ENCODE measurements at regions not wholly inside any gene's neighbourhood (a gene's known extent, or its start where the extent isn't known, plus 50 kb on each side); places are given as distances from the start of the nearest gene placed in this dataset.

- H3K4me3 ChIP-seq (ENCODE audit: control insufficient read depth, low read depth, low read length): no peak overlapping the region
- TF ChIP-seq CTCF (conservative IDR thresholded peaks at IDR 0.05; ENCODE audit: control insufficient read depth, insufficient read depth, low read depth, low read length): no peak
- peak; percentile 67 for DNase-seq (ENCODE audit: low read depth)
Observed at GRCh38 chr3:117660941-117661817, 951.6 kb downstream of the TUSC7 start.

- no peak for TF ChIP-seq CTCF (conservative IDR thresholded peaks at IDR 0.05; ENCODE audit: control insufficient read depth, insufficient read depth, low read depth, low read length)
- H3K4me3 ChIP-seq (ENCODE audit: control insufficient read depth, low read depth, low read length): no peak overlapping the region
- no peak for DNase-seq (ENCODE audit: low read depth)
Observed at GRCh38 chr3:117661818-117662095, 952.2 kb downstream of the TUSC7 start.

- DNase-seq (ENCODE audit: low read depth): no peak
- no peak overlapping the region for H3K4me3 ChIP-seq (ENCODE audit: control insufficient read depth, low read depth, low read length)
- TF ChIP-seq CTCF (conservative IDR thresholded peaks at IDR 0.05; ENCODE audit: control insufficient read depth, insufficient read depth, low read depth, low read length): no peak
Observed at GRCh38 chr3:117665296-117665695, 955.7 kb downstream of the TUSC7 start.

- TF ChIP-seq CTCF (conservative IDR thresholded peaks at IDR 0.05; ENCODE audit: control insufficient read depth, insufficient read depth, low read depth, low read length): no peak
Observed at GRCh38 chr3:117666325-117666724, 956.7 kb downstream of the TUSC7 start.

GRCh38 chr3:117666812-117667211, 957.2 kb downstream of the TUSC7 start:
- no peak overlapping the region for H3K4me3 ChIP-seq (ENCODE audit: control insufficient read depth, low read depth, low read length)
- no peak for DNase-seq (ENCODE audit: low read depth)
- no peak for TF ChIP-seq CTCF (conservative IDR thresholded peaks at IDR 0.05; ENCODE audit: control insufficient read depth, insufficient read depth, low read depth, low read length)

More at GRCh38 chr3:117666325-117666724, 956.7 kb downstream of the TUSC7 start:
- no peak for DNase-seq (ENCODE audit: low read depth)
- no peak overlapping the region for H3K4me3 ChIP-seq (ENCODE audit: control insufficient read depth, low read depth, low read length)

GRCh38 chr3:117669774-117670173, 960.2 kb downstream of the TUSC7 start:
- no peak for TF ChIP-seq CTCF (conservative IDR thresholded peaks at IDR 0.05; ENCODE audit: control insufficient read depth, insufficient read depth, low read depth, low read length)
- DNase-seq (ENCODE audit: low read depth): no peak
- no peak overlapping the region for H3K4me3 ChIP-seq (ENCODE audit: control insufficient read depth, low read depth, low read length)

All from fibroblast of mammary gland (primary cell).